WTC11 (cell line): ENCODE measurements at regions not wholly inside any gene's neighbourhood (a gene's known extent, or its start where the extent isn't known, plus 50 kb on each side); places are given as distances from the start of the nearest gene placed in this dataset.

Experiments used
- ATAC-seq: fragments of 200-7000 bp; cut with Tn5 transposase; 2 replicates; pipeline ENCODE4 v1.10.0; 2021; ENCODE audit warnings: mild to moderate bottlenecking, moderate library complexity
- CTCF ChIA-PET: fragments of 300-600 bp; sonication (Branson Sonifier 250); formaldehyde crosslinking; loops from one replicate; lab custom pipeline; 2021; ENCODE audit warnings: antibody characterized with exemption; lab: Charles Lee
- POLR2A ChIA-PET: fragments of 350-600 bp; sonication (Branson Sonifier 250); formaldehyde crosslinking; loops from one replicate; lab custom pipeline; 2021; ENCODE audit warnings: antibody characterized with exemption; lab: Charles Lee
- DNase-seq: peaks from one replicate; pipeline ENCODE4 v3.0.0; 2021; ENCODE audit warnings: low spot score
- H3K27ac Mint-ChIP-seq: 2 replicates; pipeline ENCODE4 v1.8.0; 2021; ENCODE audit warnings: mixed read lengths
- H3K27me3 Mint-ChIP-seq: 2 replicates; pipeline ENCODE4 v1.8.0; 2021; ENCODE audit warnings: low read depth, mild to moderate bottlenecking, moderate library complexity, mixed read lengths
- H3K36me3 Mint-ChIP-seq: 2 replicates; pipeline ENCODE4 v1.8.0; 2021; ENCODE audit warnings: mixed read lengths
- H3K4me1 Mint-ChIP-seq: 2 replicates; pipeline ENCODE4 v1.8.0; 2022; ENCODE audit warnings: mixed read lengths
- H3K4me3 Mint-ChIP-seq: 2 replicates; pipeline ENCODE4 v1.8.0; 2021; ENCODE audit warnings: mild to moderate bottlenecking, moderate library complexity, mixed read lengths
- H3K9me3 Mint-ChIP-seq: 2 replicates; pipeline ENCODE4 v1.8.0; 2021; ENCODE audit warnings: mixed read lengths
- ATF3 ChIP-seq: sonication (generic); formaldehyde crosslinking; conservative IDR thresholded peaks from 2 replicates; pipeline ENCODE4 v1.8.1; 2022; ENCODE audit warnings: mild to moderate bottlenecking, missing genetic modification reagents
- E2F1 ChIP-seq: sonication (generic); formaldehyde crosslinking; IDR thresholded peaks from 2 replicates; pipeline ENCODE4 v1.8.0; 2022; ENCODE audit warnings: mild to moderate bottlenecking, missing genetic modification reagents
- EMX1 ChIP-seq: fragments of 250-450 bp; sonication (Bioruptor Pico); IDR thresholded peaks from 2 replicates; pipeline ENCODE4 v1.8.0; 2021; ENCODE audit warnings: mild to moderate bottlenecking
- ESRRA ChIP-seq: sonication (generic); formaldehyde crosslinking; IDR thresholded peaks from 2 replicates; pipeline ENCODE4 v1.8.1; 2022; ENCODE audit warnings: mild to moderate bottlenecking, missing genetic modification reagents, borderline replicate concordance
- FOXP1 ChIP-seq: sonication (generic); formaldehyde crosslinking; IDR thresholded peaks from 2 replicates; pipeline ENCODE4 v1.8.0; 2022; ENCODE audit warnings: missing genetic modification reagents, mild to moderate bottlenecking, moderate library complexity, borderline replicate concordance
- GRHL2 ChIP-seq: fragments of 250-450 bp; sonication (Bioruptor Pico); IDR thresholded peaks from 2 replicates; pipeline ENCODE4 v1.8.0; 2022; ENCODE audit warnings: mild to moderate bottlenecking, moderate library complexity; ENCODE audit not compliant: insufficient replicate concordance, severe bottlenecking
- NFATC4 ChIP-seq: fragments of 250-450 bp; sonication (Bioruptor Pico); IDR thresholded peaks from 2 replicates; pipeline ENCODE4 v1.9.0; 2021; ENCODE audit warnings: mild to moderate bottlenecking
- NR1H2 ChIP-seq: sonication (generic); formaldehyde crosslinking; IDR thresholded peaks from 2 replicates; pipeline ENCODE4 v1.9.0; 2021; ENCODE audit warnings: mild to moderate bottlenecking, moderate library complexity, missing genetic modification reagents
- OVOL2 ChIP-seq: fragments of 250-450 bp; sonication (Bioruptor Pico); IDR thresholded peaks from 2 replicates; pipeline ENCODE4 v1.9.0; 2021; ENCODE audit warnings: mild to moderate bottlenecking, borderline replicate concordance
- RELA ChIP-seq: sonication (generic); formaldehyde crosslinking; IDR thresholded peaks from 2 replicates; pipeline ENCODE4 v1.8.1; 2022; ENCODE audit warnings: missing genetic modification reagents, mild to moderate bottlenecking, borderline replicate concordance
- RORB ChIP-seq: fragments of 250-450 bp; sonication (Bioruptor Pico); IDR thresholded peaks from 2 replicates; pipeline ENCODE4 v1.9.0; 2021; ENCODE audit warnings: mild to moderate bottlenecking
- SMAD3 ChIP-seq: sonication (generic); formaldehyde crosslinking; IDR thresholded peaks from 2 replicates; pipeline ENCODE4 v1.8.0; 2022; ENCODE audit warnings: missing genetic modification reagents, mild to moderate bottlenecking, borderline replicate concordance
- SOX15 ChIP-seq: fragments of 250-450 bp; sonication (Bioruptor Pico); IDR thresholded peaks from 2 replicates; pipeline ENCODE4 v1.9.0; 2021; ENCODE audit warnings: mild to moderate bottlenecking
- TCF7 ChIP-seq: sonication (generic); formaldehyde crosslinking; IDR thresholded peaks from 2 replicates; pipeline ENCODE4 v1.8.0; 2022; ENCODE audit warnings: mild to moderate bottlenecking, low read depth, missing genetic modification reagents, moderate library complexity
- TP53 ChIP-seq: sonication (generic); formaldehyde crosslinking; IDR thresholded peaks from 2 replicates; pipeline ENCODE4 v1.8.1; 2023; ENCODE audit warnings: mild to moderate bottlenecking, missing genetic modification reagents
- ZNF396 ChIP-seq: fragments of 250-450 bp; sonication (Bioruptor Pico); IDR thresholded peaks from 2 replicates; pipeline ENCODE4 v1.8.0; 2021; ENCODE audit warnings: mild to moderate bottlenecking, moderate library complexity, borderline replicate concordance
- ZNF512 ChIP-seq: sonication (generic); formaldehyde crosslinking; IDR thresholded peaks from 2 replicates; pipeline ENCODE4 v1.8.1; 2022; ENCODE audit warnings: missing genetic modification reagents, borderline replicate concordance
- ZNF532 ChIP-seq: fragments of 250-450 bp; sonication (Bioruptor Pico); IDR thresholded peaks from 2 replicates; pipeline ENCODE4 v1.9.0; 2021; ENCODE audit warnings: mild to moderate bottlenecking, borderline replicate concordance
- TF ChIP-seq, protein P1 (sequence below): sonication (generic); formaldehyde crosslinking; IDR thresholded peaks from 2 replicates; pipeline ENCODE4 v1.8.0; 2022; ENCODE audit warnings: mild to moderate bottlenecking, missing genetic modification reagents
- TF ChIP-seq, protein P2 (sequence below): fragments of 250-450 bp; sonication (Bioruptor Pico); IDR thresholded peaks from 2 replicates; pipeline ENCODE4 v1.9.0; 2021; ENCODE audit warnings: mild to moderate bottlenecking
- TF ChIP-seq, protein P3 (sequence below): sonication (generic); formaldehyde crosslinking; IDR thresholded peaks from 2 replicates; pipeline ENCODE4 v1.8.0; 2023; ENCODE audit warnings: missing genetic modification reagents, mild to moderate bottlenecking, borderline replicate concordance

DNA sequence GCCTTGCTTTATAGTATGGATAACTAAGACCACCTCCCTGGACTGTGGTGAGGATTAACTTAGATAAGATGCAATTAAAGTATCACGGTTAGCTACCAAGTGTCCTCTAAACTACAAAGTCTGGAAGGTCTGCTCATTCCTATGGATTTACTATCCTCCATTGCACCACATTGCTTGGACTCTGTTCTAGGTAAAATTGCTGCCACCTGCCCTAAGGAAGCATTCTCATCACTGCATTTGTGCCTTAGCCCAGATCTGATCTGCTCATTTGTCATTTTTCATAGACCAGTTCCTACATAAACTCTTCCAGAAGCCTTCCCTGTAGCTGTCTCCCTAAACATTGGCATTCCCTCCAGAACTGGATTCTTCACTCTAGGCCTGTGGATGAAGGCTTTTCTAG, 380.0 kb downstream of the INSC start (continued):
- TF ChIP-seq ZNF532 (CRISPR knock-in tag) (no peak), SMAD3 (CRISPR knock-in tag) (no peak)

GRCh38 chr11:15495462-15495861, 380.7 kb downstream of the INSC start:
- peaks cover 15% of the 10 kb centered on the region for H3K4me1 Mint-ChIP-seq
- CTCF ChIA-PET = no interaction called here
- POLR2A ChIA-PET = no interaction called here
- H3K36me3 Mint-ChIP-seq = no peaks in the 10 kb centered on the region
- no peak overlapping the region for H3K27ac Mint-ChIP-seq
- H3K9me3 Mint-ChIP-seq = peaks cover 9% of the 10 kb centered on the region
- DNase-seq (no peak), ATAC-seq (no peak)
- H3K4me3 Mint-ChIP-seq = no peak overlapping the region
- no peaks in the 10 kb centered on the region for H3K27me3 Mint-ChIP-seq
- TF ChIP-seq E2F1 (no peak), ATF3 (CRISPR knock-in tag) (no peak), TCF7 (CRISPR knock-in tag) (no peak), EMX1 (CRISPR knock-in tag) (no peak), TP53 (CRISPR knock-in tag) (no peak), FOXP1 (no peak), ZNF512 (CRISPR knock-in tag) (no peak), SOX15 (no peak), RELA (CRISPR knock-in tag) (no peak)

DNA sequence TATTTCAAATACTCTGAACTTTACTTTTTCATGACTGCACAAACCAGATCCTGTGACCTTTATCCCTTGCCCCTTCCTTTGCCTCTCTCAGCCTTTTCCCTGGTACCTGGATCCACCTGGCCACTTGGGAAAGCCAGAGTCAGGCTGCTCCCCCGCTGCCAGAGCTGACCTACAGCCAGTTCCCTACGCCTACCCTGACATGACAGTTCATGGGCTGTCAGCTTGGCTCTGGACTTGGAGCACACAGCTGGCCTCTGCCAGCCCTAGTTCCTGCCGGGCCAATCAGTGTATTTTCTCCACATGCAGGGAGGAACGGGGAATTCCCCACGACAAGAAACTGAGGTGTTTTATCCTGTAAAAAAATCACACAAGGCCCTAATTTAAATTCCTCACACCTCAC, 382.6 kb downstream of the INSC start:
- ATAC-seq (peak; percentile 17; the same call in 1 of the 2 replicates), DNase-seq (no peak)
- no peak overlapping the region for H3K4me3 Mint-ChIP-seq
- CTCF ChIA-PET = no interaction called here
- H3K36me3 Mint-ChIP-seq = no peaks in the 10 kb centered on the region
- H3K27ac Mint-ChIP-seq = no peak overlapping the region
- H3K4me1 Mint-ChIP-seq = peaks cover 30% of the 10 kb centered on the region
- no peaks in the 10 kb centered on the region for H3K27me3 Mint-ChIP-seq
- H3K9me3 Mint-ChIP-seq = no peaks in the 10 kb centered on the region
- POLR2A ChIA-PET = no interaction called here
- no peak for TF ChIP-seq RORB (CRISPR knock-in tag)
- TF ChIP-seq ZNF396 (CRISPR knock-in tag) = no peak
- TF ChIP-seq GRHL2 (CRISPR knock-in tag) = no peak
- TF ChIP-seq NFATC4 (CRISPR knock-in tag) = no peak
- TF ChIP-seq, protein P1, sequence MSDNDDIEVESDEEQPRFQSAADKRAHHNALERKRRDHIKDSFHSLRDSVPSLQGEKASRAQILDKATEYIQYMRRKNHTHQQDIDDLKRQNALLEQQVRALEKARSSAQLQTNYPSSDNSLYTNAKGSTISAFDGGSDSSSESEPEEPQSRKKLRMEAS (CRISPR knock-in tag) = no peak
- TF ChIP-seq, protein P2, sequence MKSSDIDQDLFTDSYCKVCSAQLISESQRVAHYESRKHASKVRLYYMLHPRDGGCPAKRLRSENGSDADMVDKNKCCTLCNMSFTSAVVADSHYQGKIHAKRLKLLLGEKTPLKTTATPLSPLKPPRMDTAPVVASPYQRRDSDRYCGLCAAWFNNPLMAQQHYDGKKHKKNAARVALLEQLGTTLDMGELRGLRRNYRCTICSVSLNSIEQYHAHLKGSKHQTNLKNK = no peak
- no peak for TF ChIP-seq ESRRA
- TF ChIP-seq E2F1 = no peak
- no peak for TF ChIP-seq NR1H2 (CRISPR knock-in tag)
- TF ChIP-seq OVOL2 (CRISPR knock-in tag) = no peak
- TF ChIP-seq, protein P3, sequence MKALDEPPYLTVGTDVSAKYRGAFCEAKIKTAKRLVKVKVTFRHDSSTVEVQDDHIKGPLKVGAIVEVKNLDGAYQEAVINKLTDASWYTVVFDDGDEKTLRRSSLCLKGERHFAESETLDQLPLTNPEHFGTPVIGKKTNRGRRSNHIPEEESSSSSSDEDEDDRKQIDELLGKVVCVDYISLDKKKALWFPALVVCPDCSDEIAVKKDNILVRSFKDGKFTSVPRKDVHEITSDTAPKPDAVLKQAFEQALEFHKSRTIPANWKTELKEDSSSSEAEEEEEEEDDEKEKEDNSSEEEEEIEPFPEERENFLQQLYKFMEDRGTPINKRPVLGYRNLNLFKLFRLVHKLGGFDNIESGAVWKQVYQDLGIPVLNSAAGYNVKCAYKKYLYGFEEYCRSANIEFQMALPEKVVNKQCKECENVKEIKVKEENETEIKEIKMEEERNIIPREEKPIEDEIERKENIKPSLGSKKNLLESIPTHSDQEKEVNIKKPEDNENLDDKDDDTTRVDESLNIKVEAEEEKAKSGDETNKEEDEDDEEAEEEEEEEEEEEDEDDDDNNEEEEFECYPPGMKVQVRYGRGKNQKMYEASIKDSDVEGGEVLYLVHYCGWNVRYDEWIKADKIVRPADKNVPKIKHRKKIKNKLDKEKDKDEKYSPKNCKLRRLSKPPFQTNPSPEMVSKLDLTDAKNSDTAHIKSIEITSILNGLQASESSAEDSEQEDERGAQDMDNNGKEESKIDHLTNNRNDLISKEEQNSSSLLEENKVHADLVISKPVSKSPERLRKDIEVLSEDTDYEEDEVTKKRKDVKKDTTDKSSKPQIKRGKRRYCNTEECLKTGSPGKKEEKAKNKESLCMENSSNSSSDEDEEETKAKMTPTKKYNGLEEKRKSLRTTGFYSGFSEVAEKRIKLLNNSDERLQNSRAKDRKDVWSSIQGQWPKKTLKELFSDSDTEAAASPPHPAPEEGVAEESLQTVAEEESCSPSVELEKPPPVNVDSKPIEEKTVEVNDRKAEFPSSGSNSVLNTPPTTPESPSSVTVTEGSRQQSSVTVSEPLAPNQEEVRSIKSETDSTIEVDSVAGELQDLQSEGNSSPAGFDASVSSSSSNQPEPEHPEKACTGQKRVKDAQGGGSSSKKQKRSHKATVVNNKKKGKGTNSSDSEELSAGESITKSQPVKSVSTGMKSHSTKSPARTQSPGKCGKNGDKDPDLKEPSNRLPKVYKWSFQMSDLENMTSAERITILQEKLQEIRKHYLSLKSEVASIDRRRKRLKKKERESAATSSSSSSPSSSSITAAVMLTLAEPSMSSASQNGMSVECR = no peak
